ENCODE measurements at regions not wholly inside any gene's neighbourhood (a gene's known extent, or its start where the extent isn't known, plus 50 kb on each side); places are given as distances from the start of the nearest gene placed in this dataset.

- no peak for DNase-seq (ENCODE audit: extremely low spot score)
- POLR2A ChIA-PET = no interaction called here
- TF ChIP-seq CTCF (IDR thresholded peaks at IDR 0.05; ENCODE audit: control extremely low read depth, extremely low read depth, low read depth, missing control alignments) = no peak
- CTCF ChIA-PET = no interaction called here
Measured at GRCh38 chr20:60694763-60695162, 557.3 kb upstream of the CDH4 start.

GRCh38 chr20:60695226-60696000 lies 556.6 kb upstream of the CDH4 start:
- POLR2A ChIA-PET = no interaction called here
- CTCF ChIA-PET = no interaction called here
- no peak for DNase-seq (ENCODE audit: extremely low spot score)
- TF ChIP-seq CTCF (IDR thresholded peaks at IDR 0.05; ENCODE audit: control extremely low read depth, extremely low read depth, low read depth, missing control alignments) = no peak

DNA sequence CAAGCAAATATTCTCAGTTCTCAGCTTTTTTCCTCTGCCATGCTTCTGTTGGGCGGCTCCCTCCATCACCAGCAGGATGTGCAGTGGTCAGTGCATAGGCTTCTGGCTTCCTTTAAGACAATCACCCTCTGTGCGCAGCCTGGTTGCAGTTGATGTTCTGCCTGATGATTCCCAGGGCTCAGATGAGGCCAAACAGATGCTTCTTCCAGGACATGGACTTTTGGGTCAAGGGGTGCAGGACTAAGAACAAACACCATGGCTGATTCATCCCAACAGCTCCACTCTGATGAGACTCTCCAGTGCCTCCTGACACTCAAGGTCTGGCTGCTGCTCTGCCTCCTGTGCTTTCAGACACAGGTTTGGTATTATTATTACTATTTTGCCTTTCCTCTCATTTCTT lies 554.8 kb upstream of the CDH4 start:
- CTCF ChIA-PET = no interaction called here
- no peak for TF ChIP-seq CTCF (IDR thresholded peaks at IDR 0.05; ENCODE audit: control extremely low read depth, extremely low read depth, low read depth, missing control alignments)
- DNase-seq (ENCODE audit: extremely low spot score) = no peak
- POLR2A ChIA-PET = no interaction called here

- TF ChIP-seq CTCF (IDR thresholded peaks at IDR 0.05; ENCODE audit: control extremely low read depth, extremely low read depth, low read depth, missing control alignments) = no peak
- no peak for DNase-seq (ENCODE audit: extremely low spot score)
- POLR2A ChIA-PET = no interaction called here
- CTCF ChIA-PET = no interaction called here
Measured at GRCh38 chr20:60700728-60701127, 551.3 kb upstream of the CDH4 start.

GRCh38 chr20:60704147-60704546 lies 547.9 kb upstream of the CDH4 start:
- no peak for TF ChIP-seq CTCF (IDR thresholded peaks at IDR 0.05; ENCODE audit: control extremely low read depth, extremely low read depth, low read depth, missing control alignments)
- CTCF ChIA-PET = no interaction called here
- POLR2A ChIA-PET = no interaction called here
- DNase-seq (ENCODE audit: extremely low spot score) = no peak

DNA sequence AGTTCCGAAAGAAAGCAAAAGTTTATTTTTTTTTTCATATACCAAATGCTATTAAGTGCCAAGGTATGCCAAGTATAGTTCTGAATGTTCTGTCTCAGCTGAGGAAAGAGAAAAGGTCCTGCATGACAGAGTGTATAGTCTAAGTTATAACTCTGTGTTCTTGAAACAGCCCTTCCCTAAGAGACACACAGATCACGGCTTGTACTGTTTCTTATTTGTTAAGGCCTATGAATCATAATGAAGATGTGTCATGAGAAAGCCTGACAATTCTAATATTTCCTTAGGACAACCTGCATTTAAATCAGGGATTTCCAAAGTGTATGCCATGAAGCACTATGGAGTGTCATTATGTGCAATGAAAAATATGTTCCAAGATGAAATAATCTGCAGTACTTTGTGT lies 538.7 kb upstream of the CDH4 start:
- ChIA-PET POLR2A (no interaction called here), CTCF (no interaction called here)
- DNase-seq (ENCODE audit: extremely low spot score) = no peak
- no peak for TF ChIP-seq CTCF (IDR thresholded peaks at IDR 0.05; ENCODE audit: control extremely low read depth, extremely low read depth, low read depth, missing control alignments)
